NCI-H146 treated with DMSO at 0.1 percent for 48 hours (cell line): ENCODE measurements at regions not wholly inside any gene's neighbourhood (a gene's known extent, or its start where the extent isn't known, plus 50 kb on each side); places are given as distances from the start of the nearest gene placed in this dataset.

Experiments
- DNase-seq: peaks from one replicate; lab custom pipeline; 2025; ENCODE audit not compliant: unreplicated experiment; lab: John Stamatoyannopoulos, UW

GRCh38 chr17:70776441-70776840 lies 607.1 kb downstream of the KCNJ2 start:
- DNase-seq, result no peak

DNA sequence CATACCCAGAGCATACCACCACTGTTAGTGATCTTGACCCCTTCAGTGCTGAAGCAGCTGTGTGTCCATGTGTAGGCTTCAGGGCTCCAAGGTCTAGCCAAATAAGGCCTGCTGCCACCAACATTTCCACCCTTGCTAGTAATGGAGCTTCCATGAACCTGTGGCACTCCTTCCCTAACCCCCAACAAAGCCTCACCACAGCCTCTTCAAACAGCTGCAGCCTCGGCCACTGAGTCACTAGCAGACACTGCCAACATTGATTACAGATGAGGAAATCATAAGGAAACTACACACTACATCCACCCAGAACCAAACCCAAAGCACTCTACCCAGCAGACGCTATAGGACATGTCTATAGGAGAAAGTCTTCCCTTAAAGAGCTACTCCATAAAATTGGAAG lies 610.7 kb downstream of the KCNJ2 start:
- no peak for DNase-seq

GRCh38 chr17:70786081-70786480 lies 616.7 kb downstream of the KCNJ2 start:
- DNase-seq, result no peak

GRCh38 chr17:70787721-70788300 lies 618.5 kb downstream of the KCNJ2 start:
- no peak for DNase-seq

DNA sequence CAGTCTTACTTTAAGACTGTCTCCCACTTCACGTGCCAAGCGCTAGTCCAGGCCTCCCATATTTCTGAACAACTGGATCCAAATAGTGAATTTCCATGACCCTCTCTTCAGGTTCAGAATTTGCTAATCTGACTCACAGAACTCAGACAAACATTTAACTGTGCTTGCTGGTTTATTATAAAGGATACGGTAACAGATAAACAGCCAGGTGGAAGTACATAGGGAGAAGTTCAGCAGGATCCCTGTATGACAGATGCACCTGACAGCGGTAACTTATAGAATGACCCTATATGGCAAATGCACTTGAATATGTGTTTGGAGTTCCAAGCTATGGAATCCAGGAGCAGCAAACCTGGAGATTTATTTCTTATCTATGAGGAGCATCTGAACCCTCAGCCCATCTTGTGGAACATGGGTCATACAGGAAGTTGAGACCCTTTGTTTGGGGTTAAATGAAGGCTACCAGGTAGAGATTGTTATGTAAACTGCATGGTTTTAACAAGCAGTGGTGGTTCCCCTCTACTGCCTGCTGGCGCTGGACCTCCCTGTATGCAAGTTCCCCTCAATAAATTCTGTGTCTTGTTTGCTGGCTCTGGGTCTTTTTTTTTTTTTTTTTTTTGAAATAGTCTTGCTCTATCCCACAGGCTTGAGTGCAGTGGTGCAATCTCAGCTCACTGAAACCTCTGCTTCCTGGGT lies 622.6 kb downstream of the KCNJ2 start:
- DNase-seq, result no peak

DNA sequence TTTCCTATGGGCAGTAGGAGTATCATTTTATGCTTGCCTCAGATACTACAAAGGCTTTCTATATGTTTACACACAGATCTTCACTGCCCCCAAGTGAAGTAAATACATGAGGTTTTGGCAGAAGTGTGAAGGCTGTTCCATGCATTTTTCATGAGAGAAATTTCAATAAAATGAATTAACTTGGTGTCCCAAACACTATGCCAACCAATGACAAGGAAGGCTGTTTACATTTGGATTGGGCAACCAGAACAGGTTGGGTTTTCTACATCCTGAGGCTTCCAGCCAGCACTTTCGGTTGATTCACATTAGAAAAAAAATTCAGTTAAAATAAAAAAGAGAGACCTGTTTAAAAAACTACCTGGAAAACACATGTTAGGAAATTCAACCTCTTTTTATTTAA lies 625.4 kb downstream of the KCNJ2 start:
- DNase-seq, result no peak

- no peak for DNase-seq
Measured at GRCh38 chr17:70795620-70796019, 626.3 kb downstream of the KCNJ2 start.

- no peak for DNase-seq
Measured at GRCh38 chr17:70796757-70797156, 627.4 kb downstream of the KCNJ2 start.

- no peak for DNase-seq
Measured at GRCh38 chr17:70797166-70797565, 627.8 kb downstream of the KCNJ2 start.

DNA sequence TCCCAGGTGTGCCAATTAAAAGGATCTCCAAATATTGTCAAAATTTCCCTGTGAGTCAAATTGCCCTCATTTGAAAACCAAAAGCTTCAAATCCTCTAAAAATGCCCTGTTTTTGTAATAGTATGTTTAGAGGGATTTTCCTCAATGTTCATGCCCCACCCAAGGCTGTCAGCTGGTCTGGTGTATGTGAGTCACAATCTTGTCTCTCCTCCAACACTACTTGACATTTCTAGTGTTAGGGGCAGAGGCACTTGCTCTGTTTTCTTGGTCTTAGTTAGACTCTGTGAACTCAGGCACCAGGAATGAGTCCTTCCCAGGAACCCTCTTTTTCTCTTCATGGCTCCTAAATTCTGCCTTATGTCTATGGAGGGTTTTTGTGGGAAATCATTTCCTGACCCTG lies 634.8 kb downstream of the KCNJ2 start:
- no peak for DNase-seq

- DNase-seq, result no peak
Measured at GRCh38 chr17:70808596-70808995, 639.3 kb downstream of the KCNJ2 start.

GRCh38 chr17:70810609-70811008 lies 641.3 kb downstream of the KCNJ2 start:
- no peak for DNase-seq

GRCh38 chr17:70813355-70813930 lies 644.1 kb downstream of the KCNJ2 start:
- DNase-seq, result no peak

DNA sequence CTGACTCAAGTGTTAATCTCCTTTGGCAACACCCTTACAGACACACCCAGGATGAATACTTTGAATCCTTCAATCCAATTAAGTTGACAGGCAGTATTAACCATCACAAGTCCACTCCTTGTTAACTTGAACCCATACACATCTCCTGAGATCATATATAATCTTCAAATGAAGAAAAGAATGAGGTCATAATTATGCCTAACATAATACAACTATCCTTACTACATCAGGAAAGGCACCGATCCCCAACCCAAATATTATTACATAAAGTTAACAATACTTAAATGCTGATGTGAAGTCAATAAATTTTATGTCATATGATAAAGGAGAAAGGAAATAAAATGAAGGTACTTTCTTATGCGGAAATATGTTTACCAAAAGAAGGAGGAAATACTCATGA lies 649.9 kb downstream of the KCNJ2 start:
- no peak for DNase-seq

DNA sequence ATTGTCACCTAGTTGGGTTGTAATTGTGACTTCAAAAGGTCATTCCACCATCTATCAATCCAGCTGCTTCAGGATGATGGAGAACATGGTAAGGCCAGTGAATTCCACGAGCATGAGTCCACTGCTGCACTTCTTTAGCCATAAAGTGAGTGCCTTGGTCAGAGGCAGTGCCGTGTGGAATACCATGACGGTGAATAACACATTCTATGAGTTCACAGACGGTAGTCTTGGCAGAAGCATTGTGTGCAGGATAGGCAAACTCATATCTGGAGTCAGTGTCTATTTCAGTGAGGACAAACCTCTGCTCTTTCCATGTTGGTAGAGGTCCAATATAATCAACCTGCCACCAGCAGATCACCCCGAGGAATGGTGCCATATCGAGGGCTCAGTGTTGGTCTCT lies 650.9 kb downstream of the KCNJ2 start:
- DNase-seq, result no peak

DNA sequence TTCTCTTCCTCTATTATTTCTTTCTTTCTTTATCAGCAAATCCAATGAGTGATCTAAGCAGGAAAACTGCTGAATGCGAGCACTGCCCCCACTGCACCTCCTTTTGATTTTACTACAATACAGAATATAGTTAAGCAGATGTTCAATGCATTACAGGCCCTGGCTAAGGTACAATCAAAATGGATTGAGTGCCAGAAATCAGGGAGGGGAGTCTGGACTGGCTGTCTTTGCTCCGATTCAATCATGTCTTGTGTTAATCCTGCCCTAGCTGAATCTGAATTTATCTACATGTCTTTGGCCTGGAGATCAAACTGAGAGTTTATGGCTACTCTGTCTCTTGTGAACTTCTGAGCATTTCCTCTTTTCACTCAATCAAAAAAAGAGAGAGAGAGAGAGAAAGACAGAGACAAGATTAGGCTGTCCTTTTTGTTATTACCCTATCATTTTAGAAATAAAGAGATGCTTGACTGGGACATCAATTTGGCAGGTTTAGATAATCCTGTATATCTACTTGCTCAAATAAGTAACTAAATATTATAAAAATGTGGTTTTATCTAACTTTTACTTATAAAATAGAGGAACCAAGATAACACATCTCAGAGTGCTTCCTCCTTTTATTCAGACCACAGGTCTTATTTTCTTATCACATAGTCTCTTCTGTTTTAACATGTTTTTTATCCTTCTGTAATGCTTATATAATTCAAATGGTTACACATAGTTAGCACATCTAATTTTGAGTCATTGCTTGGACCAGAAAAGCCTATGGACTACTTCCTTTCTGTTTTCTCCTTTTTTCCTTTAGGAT lies 656.2 kb downstream of the KCNJ2 start:
- no peak for DNase-seq

DNA sequence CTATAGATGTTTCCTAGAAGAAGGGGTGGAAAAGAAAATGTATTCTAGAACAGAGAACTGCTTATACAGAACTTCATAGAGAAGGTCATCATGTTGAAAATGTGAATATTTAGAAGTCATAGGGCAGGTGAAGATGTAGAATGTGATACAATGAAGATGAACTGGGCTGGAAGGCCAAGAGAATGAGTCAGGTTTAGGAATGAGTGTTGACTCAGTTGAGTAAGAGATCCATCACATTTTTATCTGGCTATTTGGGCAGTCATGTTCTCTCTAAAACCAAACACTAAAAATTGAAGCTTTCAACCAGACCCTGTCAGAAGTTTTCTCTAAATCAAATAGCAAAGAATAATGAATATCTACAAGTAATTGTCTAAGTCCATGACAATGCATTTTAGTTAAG lies 660.5 kb downstream of the KCNJ2 start:
- no peak for DNase-seq

- no peak for DNase-seq
Measured at GRCh38 chr17:70834039-70834438, 664.7 kb downstream of the KCNJ2 start.

DNA sequence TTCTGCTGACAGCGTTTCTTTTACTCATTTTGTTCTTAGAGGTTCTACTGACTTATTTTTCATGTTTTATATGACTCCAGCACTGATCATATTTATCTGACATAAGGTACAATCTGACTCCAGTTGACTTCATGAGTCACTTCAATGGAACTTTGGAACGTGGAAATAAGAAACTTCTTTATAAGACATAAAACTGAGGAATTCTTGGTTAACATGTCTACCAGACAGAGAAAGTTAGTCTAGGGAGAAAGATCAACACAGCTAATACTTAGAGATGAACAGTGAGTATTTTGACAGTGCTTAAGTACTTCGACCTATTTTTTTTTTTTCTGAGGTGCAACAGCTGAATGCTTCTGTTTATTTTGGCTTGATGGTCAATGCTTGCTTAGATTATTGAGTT lies 679.5 kb downstream of the KCNJ2 start:
- DNase-seq, result no peak

DNA sequence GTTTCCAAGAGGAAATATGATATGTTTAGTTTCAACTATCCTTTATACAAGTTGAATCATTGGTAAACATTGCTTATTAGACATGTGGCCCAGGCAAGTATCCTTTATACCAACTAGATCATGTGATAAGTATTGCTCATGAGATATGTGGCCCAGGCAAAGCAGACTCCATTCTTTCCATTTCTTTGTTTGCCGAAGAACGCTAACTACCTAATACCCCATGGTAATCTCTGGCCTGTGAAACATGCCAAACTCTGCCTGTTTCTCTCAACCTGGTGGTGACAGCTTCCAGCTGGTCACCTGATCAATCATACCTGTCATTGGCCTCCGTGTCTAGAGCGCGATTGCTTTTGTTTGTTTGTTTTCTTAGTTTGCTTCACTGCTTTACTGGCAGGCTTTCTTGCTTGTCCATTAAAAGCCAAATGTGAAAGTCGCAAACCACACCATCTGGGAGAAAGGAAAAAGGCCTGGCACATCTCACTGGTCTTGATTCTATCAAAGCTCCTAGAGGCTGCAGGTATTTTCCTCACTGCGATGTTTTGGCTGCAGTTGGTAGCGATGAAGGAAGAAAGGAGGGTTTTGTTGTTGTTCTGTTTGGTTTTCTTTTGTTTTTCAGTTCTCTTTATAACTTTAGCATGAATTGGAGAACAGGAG lies 686.2 kb downstream of the KCNJ2 start:
- peak; percentile 92 for DNase-seq

GRCh38 chr17:70857351-70857750 lies 688.0 kb downstream of the KCNJ2 start:
- DNase-seq, result no peak
